Adrenal gland (tissue), 9 donors: ENCODE measurements at regions not wholly inside any gene's neighbourhood (a gene's known extent, or its start where the extent isn't known, plus 50 kb on each side); places are given as distances from the start of the nearest gene placed in this dataset.
"Not testable (repeated sequence)": the region's sequence is repeated elsewhere in the genome, so short reads cannot be mapped to it uniquely, and the experiment has no call there.

Experiments used
- DNase-seq, 7 donors: peaks; one replicate each; pipeline ENCODE4 v3.0.0-alpha.2; 2019 to 2020
- H3K27ac ChIP-seq, 5 donors: fragments of 200-600 bp; sonication (generic) in 4 of 5; 1 replicate in 3 of 5; 2 replicates in 2 of 5; pipeline versions ENCODE4 v1.5.1 to v1.8.0; 2016 to 2020; ENCODE audit warnings: mild to moderate bottlenecking in 1 of 5
- H3K27me3 ChIP-seq: fragments of 200-600 bp; 2 replicates; pipeline ENCODE4 v1.8.0; 2021
- H3K36me3 ChIP-seq, 2 donors: fragments of 200-600 bp; replicated peaks in 1 of 2; 1 replicate in 1 of 2; 2 replicates in 1 of 2; pipeline versions ENCODE4 v1.5.1 to v1.8.0; 2018 to 2022
- H3K4me1 ChIP-seq, 2 donors: fragments of 200-600 bp; replicated peaks in 1 of 2; 1 replicate in 1 of 2; 2 replicates in 1 of 2; pipeline versions ENCODE4 v1.5.1 to v1.8.0; 2018 to 2021
- H3K4me3 ChIP-seq, 4 donors: fragments of 200-600 bp; sonication (generic) in 3 of 4; one replicate each; pipeline ENCODE4 v1.5.1; 2016 to 2018
- H3K9me3 ChIP-seq, 3 donors: fragments of 200-600 bp; sonication (generic) in 1 of 3; replicated peaks in 1 of 3; 1 replicate in 2 of 3; 2 replicates in 1 of 3; pipeline versions ENCODE4 v1.5.1 to v1.8.0; 2016 to 2021
- CTCF ChIP-seq, 6 experiments: fragments of 450-650 bp in 4 of 6; fragments of 200-600 bp in 2 of 6; sonication (generic) in 1 of 6; IDR thresholded peaks; 1 replicate in 5 of 6; 2 replicates in 1 of 6; pipeline versions ENCODE4 v1.5.1 to v1.8.0; 2016 to 2021; ENCODE audit warnings: antibody characterized with exemption in 6 of 6, mild to moderate bottlenecking in 2 of 6, moderate library complexity in 1 of 6
- POLR2A ChIP-seq, 2 donors: fragments of 450-650 bp; IDR thresholded peaks; one replicate each; pipeline ENCODE4 v1.6.1; 2017; ENCODE audit warnings: antibody characterized with exemption in 2 of 2, mild to moderate bottlenecking in 2 of 2, moderate library complexity in 1 of 2
- WGBS, 4 donors: extraction: QIAGEN DNeasy Blood & Tissue Kit in 2 of 4; methylation state at CpG; one replicate each; pipeline versions ENCODE4 v1.1.5 to v1.1.7; 2013 to 2017; 5-methylcytosine and 5-hydroxymethylcytosine counted together
- intact Hi-C, 2 donors: fragments of 100-400 bp; cut with DNase I; formaldehyde crosslinking; loops; one replicate each; pipeline versions ENCODE4 v1.14.1 to v1.15.0; 2022 to 2023
- donor health status: healthy with polysubstance abuse.
- donor health status: Bipolar disorder and iron deficiency.
- donor health status: DM: yes; HTN: yes; CAD: no.
- donor health status: DM: no; HTN: no; CAD: no.
- donor health status: DM: no; HTN: no; CAD: no.

- WGBS, 4 donors = 85 to 92% (median 88%) methylated on average over 3 of the region's 3 CpGs
- Histone ChIP-seq H3K36me3 (no peaks in the 10 kb centered on the region), H3K27me3 (no peaks in the 10 kb centered on the region), H3K9me3 (no peaks in the 10 kb centered on the region), H3K4me1 (no peaks in the 10 kb centered on the region), H3K27ac (no peak overlapping the region), H3K4me3 (no peak overlapping the region)
- no peak for TF ChIP-seq CTCF (IDR thresholded peaks at IDR 0.05)
- TF ChIP-seq POLR2A (IDR thresholded peaks at IDR 0.05) = no peak
- no peak for DNase-seq
- intact Hi-C loops = no loop called here
These were observed 168.3 kb downstream of the TM2D1 start for GRCh38 chr1:61556631-61557030.

- no peak overlapping the region for H3K4me3 ChIP-seq
- WGBS, 4 donors = 74 to 86% (median 83%) methylated on average over 4 of the region's 4 CpGs
- no peaks in the 10 kb centered on the region for H3K9me3 ChIP-seq
- no peaks in the 10 kb centered on the region for H3K36me3 ChIP-seq
- DNase-seq = no peak
- intact Hi-C loops = no loop called here
- H3K27me3 ChIP-seq = no peaks in the 10 kb centered on the region
- no peak overlapping the region for H3K27ac ChIP-seq
- H3K4me1 ChIP-seq = no peaks in the 10 kb centered on the region
- TF ChIP-seq CTCF (IDR thresholded peaks at IDR 0.05) (no peak), POLR2A (IDR thresholded peaks at IDR 0.05) (no peak)
These were observed 172.2 kb downstream of the TM2D1 start for GRCh38 chr1:61552630-61553305.

GRCh38 chr1:61547302-61547701 lies 177.6 kb downstream of the TM2D1 start:
- intact Hi-C loops, H3K4me3 ChIP-seq, H3K4me1 ChIP-seq, H3K27ac ChIP-seq, H3K9me3 ChIP-seq, H3K36me3 ChIP-seq, H3K27me3 ChIP-seq: not testable (repeated sequence)
- 86 to 100% (median 89%) methylated on average over 1 to 2 of the region's 2 CpGs for WGBS, 4 donors
- DNase-seq = peak in 2 of 7 donors; percentile 1 to 23

GRCh38 chr1:61544870-61545269 lies 180.1 kb downstream of the TM2D1 start:
- DNase-seq, H3K4me1 ChIP-seq, H3K36me3 ChIP-seq, H3K27me3 ChIP-seq, H3K4me3 ChIP-seq, H3K9me3 ChIP-seq, intact Hi-C loops, H3K27ac ChIP-seq: not testable (repeated sequence)
- WGBS, 4 donors = 54 to 64% (median 57%) methylated on average over 2 of the region's 2 CpGs

- H3K4me3 ChIP-seq, intact Hi-C loops, H3K4me1 ChIP-seq, H3K27ac ChIP-seq, H3K36me3 ChIP-seq, H3K27me3 ChIP-seq, H3K9me3 ChIP-seq, DNase-seq: not testable (repeated sequence)
These were observed 181.4 kb downstream of the TM2D1 start for GRCh38 chr1:61543498-61543897.

GRCh38 chr1:61539720-61540462 lies 185.1 kb downstream of the TM2D1 start:
- DNase-seq = no peak
- Histone ChIP-seq H3K9me3 (no peaks in the 10 kb centered on the region), H3K36me3 (no peaks in the 10 kb centered on the region), H3K27ac (no peak overlapping the region), H3K4me1 (no peaks in the 10 kb centered on the region), H3K4me3 (no peak overlapping the region), H3K27me3 (no peaks in the 10 kb centered on the region)
- intact Hi-C loops = no loop called here
- TF ChIP-seq POLR2A (IDR thresholded peaks at IDR 0.05) (no peak), CTCF (IDR thresholded peaks at IDR 0.05) (no peak)
- 77 to 88% (median 84%) methylated on average over 12 of the region's 12 CpGs for WGBS, 4 donors
